ENCODE measurements at regions not wholly inside any gene's neighbourhood (a gene's known extent, or its start where the extent isn't known, plus 50 kb on each side); places are given as distances from the start of the nearest gene placed in this dataset.
"Not testable (repeated sequence)": the region's sequence is repeated elsewhere in the genome, so short reads cannot be mapped to it uniquely, and the experiment has no call there.

- no peak for DNase-seq
Measured at GRCh38 chr7:81831883-81832282, 62.0 kb upstream of the HGF start.

- not testable (repeated sequence) for DNase-seq
Measured at GRCh38 chr7:81829511-81829910, 59.7 kb upstream of the HGF start.

GRCh38 chr7:81822811-81823210, 53.0 kb upstream of the HGF start:
- DNase-seq, result no peak

- DNase-seq, result no peak
Measured at GRCh38 chr7:81819861-81820260, 50.0 kb upstream of the HGF start.

Data from midbrain (tissue), 1 donor.